ENCODE measurements at regions not wholly inside any gene's neighbourhood (a gene's known extent, or its start where the extent isn't known, plus 50 kb on each side); places are given as distances from the start of the nearest gene placed in this dataset.

DNA sequence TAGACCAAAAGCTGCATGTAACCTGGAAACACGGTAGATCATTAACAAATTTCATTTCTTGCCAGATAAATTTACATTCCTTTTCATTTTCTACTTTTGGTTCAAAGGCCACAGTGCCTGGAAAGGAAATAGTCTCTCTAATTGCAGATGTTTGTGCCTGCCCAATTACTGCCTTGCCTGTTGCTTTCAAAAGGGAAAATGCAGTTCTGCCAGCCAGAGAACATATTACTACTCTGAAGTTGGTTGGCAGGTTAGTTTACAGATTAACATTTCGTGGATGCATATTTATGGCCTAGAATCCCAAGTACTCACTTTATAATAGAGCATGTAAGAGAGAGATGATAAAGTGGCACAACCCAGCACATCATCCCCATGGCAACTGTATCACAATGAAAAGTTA lies 124.3 kb upstream of the LRRC3B start:
- TF ChIP-seq, protein P1, sequence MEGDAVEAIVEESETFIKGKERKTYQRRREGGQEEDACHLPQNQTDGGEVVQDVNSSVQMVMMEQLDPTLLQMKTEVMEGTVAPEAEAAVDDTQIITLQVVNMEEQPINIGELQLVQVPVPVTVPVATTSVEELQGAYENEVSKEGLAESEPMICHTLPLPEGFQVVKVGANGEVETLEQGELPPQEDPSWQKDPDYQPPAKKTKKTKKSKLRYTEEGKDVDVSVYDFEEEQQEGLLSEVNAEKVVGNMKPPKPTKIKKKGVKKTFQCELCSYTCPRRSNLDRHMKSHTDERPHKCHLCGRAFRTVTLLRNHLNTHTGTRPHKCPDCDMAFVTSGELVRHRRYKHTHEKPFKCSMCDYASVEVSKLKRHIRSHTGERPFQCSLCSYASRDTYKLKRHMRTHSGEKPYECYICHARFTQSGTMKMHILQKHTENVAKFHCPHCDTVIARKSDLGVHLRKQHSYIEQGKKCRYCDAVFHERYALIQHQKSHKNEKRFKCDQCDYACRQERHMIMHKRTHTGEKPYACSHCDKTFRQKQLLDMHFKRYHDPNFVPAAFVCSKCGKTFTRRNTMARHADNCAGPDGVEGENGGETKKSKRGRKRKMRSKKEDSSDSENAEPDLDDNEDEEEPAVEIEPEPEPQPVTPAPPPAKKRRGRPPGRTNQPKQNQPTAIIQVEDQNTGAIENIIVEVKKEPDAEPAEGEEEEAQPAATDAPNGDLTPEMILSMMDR (IDR thresholded peaks at IDR 0.05): no peak
- no peak for TF ChIP-seq ZFX (IDR thresholded peaks at IDR 0.05; ENCODE audit: borderline replicate concordance)
